ENCODE measurements at regions not wholly inside any gene's neighbourhood (a gene's known extent, or its start where the extent isn't known, plus 50 kb on each side); places are given as distances from the start of the nearest gene placed in this dataset.

DNA sequence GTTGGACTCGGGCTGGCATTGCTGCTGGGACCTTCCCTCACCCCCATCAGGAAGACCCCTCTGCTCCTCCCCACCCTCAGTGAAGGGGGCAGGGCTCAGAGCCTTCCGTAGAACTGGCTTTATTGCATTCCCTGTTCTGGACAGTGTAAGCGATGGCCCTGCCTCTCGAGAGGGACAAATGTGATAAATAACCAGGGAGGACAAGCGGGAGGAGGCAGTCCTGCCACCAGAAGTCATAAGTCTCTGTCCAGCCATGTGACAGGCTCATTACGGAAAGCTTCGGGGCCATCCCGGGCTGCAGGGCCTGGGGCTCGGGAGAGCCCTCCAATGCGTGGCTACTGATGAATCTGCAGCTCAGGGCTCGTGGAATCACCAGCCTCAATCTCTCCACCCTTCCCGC is 58.5 kb upstream of the MDGA1 start:
- TF ChIP-seq ZNF274 (IDR thresholded peaks at IDR 0.05; ENCODE audit: low read depth, low read length) = no peak
- no peak for TF ChIP-seq SUZ12 (IDR thresholded peaks at IDR 0.05; ENCODE audit: extremely low read depth, insufficient read depth, insufficient read length)
